ENCODE measurements at regions not wholly inside any gene's neighbourhood (a gene's known extent, or its start where the extent isn't known, plus 50 kb on each side); places are given as distances from the start of the nearest gene placed in this dataset.
"Not testable (repeated sequence)": the region's sequence is repeated elsewhere in the genome, so short reads cannot be mapped to it uniquely, and the experiment has no call there.

DNA sequence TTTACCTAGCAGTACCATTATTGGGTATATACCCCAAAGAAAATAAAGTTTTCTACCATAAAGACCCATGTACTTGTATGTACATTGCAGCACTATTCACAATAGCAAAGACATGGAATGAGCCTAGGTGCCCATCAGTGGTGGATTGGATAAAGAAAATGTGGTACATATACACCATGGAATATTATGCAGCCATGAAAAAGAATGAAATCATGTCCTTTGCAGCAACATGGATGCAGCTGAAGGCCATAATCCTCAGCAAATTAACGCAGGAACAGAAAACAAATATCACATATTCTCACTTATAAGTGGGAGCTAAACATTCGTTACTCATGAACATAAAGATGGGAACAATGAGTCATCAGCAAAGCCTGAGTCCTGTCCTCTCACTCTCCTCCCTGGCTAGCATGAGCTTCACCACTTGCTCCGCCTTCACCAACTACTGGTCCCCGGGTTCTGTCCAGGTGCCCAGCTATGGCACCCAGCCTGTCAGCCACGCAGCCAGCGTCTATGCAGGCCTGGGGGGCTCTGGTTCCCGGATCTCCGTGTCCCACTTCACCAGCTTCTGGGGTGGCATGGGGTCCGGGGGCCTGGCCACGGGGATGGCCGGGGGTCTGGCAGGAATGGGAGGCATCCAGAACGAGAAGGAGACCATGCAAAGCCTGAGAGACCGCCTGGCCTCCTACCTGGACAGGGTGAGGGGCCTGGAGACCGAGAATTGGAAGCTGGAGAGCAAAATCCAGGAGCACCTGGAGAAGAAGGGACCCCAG, 562.1 kb downstream of the ZNF674 start:
- DNase-seq (ENCODE audit: low read depth), result not testable (repeated sequence)

DNA sequence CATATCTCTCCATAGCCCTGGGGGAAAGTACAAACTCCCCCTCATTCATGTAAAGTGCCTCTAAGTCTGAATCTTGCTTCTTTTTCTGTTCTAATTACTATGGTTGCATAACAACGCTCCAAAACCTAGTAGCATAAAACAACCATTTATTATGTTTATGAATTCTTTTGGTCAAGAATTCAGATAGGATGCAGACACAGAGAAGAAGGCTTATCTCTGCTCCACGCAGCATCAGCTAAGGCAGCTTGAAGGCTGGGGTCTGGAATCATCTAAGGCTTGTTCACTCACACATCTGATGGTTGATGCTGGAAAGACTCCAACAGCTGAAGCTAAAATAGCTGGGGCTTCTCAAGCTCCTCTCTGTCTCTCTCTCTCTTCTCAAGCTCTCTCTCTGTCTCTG, 564.5 kb downstream of the ZNF674 start:
- no peak for DNase-seq (ENCODE audit: low read depth)

DNA sequence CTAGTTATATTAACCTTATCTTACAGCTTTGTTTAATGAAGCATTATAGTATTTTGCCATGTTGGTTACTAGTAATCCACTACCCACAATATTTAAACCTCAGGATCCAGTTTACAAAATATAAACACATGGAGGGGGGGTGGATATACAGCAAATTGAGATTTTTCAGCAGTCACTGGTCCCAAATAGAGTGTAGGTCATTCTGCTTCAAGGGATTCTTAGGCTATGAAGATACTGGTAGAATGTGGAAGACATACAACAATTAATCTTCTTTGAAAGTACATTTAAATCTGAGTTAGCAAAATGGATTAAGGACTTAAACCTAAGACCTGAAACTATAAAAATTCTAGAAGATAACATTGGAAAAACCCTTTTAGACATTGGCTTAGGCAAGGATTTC, 569.6 kb downstream of the ZNF674 start:
- no peak for DNase-seq (ENCODE audit: low read depth)

DNA sequence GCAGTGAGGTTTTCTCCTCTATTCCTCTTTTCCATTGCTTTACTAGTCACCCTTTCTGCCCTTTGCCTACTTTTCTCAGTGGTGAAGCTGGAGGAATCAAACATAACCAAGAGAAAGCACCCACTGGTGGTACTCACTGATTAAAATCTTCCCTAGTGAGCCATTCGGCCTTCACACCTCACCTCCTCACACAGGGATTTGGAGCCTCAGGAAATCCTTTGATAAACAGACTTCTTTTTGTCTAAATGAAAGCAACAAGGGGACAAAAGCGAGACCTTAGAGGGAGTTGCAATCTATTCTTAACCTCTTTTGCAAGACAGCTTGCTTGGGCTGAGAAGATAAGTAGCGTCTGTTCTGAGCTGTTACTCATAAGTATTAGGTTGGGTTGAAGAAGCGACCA, 572.6 kb downstream of the ZNF674 start:
- DNase-seq (ENCODE audit: low read depth), result no peak

DNA sequence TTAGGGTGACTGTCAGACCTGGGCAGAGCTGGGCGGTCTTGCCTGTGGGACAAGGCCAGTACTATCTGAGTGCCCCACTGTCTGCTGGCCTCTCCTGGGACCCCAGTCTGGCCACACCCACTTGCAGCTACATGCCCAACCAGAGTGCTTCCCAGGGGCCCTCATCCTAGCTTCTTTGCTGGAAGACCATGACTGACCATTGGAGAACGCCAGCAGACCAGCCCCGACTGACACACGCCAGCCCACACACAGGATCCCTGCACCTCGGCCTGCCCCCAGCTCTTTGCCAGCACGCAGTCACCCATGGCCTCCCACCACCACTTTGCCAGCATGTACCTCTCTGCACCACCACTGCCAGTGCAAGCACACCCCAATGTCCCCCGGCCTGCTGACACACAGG, 585.7 kb downstream of the ZNF674 start:
- no peak for DNase-seq (ENCODE audit: low read depth)

DNA sequence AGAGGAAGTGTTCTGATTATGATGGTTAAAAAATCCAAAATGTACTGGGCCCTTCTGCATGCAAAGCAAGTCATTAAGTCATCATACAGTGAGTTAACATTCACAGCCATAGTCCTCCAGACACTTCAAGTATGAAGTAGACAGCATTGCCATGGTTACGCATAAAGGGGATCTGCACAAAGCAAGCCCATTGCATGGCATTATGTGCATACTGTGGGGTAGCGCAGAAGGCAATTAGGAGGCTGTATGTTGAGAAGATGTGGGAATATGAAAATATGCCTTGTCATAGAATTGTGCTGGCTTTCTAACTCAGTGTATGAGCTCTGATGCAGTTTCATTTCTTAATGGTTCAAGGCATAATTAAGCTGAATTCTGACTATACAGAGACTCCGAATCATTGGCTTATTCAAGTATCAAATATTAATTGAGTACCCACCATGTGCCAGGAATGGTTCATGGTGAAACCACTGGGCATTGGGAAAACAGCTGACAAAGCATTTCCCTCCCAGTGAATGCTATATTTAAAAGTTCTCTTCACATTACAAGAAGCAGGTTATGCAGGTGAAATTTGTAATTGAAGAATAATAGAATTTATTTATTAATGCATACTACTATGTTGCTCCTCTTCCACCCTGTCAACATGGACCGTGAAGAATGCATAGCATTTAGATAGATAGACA, 588.9 kb downstream of the ZNF674 start:
- no peak for DNase-seq (ENCODE audit: low read depth)

DNA sequence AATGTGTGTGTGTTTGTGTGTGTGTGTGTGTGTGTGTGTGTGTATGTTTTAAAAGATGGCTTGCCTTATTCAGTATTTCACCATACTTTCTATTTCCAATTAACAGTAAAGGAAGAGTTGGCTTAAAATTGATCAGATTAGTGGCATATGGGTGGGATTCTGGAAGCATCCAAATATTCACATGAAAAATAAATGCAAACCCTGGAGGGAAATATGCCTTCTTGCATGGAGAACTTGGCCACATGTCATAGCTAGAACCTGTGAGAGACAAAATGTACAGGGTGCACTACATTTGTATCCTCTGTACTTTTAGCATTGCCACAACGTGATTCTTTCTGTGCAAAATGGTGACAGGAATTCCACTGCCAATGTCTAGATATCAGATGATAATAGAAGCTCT, 589.6 kb downstream of the ZNF674 start:
- DNase-seq (ENCODE audit: low read depth), result no peak

DNA sequence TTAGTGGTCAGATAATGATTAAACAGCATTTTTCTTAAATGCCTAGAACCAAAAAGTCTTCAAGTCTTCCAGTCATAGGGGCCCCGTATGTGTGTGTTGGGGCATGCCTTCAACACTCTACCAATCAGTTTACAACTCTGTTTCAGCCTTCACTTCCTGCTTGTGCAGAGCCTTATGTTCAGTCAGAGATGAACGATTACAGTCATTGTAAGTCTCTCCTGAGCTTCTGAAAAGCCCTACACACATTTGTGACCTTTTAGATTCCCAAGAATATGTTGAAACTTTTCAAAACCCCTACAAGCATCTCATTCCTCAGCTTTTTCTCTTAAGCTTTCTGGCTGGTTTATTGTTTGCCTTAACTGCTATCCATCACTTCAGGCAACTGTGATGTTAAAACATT, 591.2 kb downstream of the ZNF674 start:
- no peak for DNase-seq (ENCODE audit: low read depth)

DNA sequence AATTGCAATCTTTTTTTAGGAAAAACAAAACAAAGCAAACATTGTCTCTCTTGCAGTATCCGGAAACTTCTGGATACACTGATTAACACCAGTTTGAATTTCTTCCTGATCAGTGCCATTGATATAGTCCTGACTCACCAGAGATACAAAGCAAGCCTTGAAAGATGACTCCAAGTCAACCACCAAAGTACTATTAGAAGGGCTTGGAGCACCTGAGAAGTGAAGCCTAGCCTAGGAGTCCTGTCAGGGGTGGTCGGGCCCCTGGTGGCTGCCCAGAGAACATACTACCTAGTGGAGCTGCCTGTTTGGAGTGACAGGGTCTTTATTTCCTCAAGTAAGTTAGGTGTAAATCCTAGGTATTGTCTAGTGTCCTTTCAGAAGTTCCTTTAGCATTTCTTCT, 593.2 kb downstream of the ZNF674 start:
- no peak for DNase-seq (ENCODE audit: low read depth)

DNA sequence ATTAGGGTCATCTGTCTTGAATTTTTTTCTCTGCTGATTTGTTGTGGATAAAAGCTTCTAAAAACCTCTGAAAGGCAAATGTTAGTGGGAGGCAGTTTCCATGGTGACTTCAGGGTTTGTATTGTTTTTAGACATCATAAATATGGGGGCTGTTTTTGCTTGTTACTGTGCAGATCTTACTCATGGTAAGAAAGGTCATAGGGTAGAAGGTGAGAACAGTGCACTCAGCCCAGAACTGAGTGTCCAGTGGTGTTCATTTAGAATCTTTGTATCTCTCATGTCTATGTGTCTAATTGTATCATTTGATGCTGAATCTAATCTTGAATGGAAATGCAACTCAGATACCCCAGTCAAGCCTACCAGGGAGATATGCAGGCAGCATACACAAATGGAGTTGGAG, 609.8 kb downstream of the ZNF674 start:
- DNase-seq (ENCODE audit: low read depth), result no peak

DNA sequence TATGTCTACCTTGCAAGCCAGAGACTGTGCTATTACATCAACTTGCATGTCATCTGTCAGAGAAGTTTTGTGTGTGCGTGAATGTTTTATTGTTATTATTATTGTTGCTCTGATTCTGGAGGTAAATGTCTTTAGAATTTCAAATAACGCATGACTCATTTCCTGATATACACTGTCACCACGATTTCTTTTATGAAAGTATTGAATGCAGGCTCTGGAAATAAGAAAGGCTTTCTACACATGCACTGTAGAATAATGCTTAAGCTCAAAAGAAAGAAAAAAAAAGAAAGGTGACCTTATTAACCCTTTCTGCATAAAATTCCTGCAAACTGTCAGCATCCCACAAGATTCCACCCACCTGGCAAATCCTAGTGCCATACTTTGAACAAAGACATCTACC, 632.9 kb downstream of the ZNF674 start:
- DNase-seq (ENCODE audit: low read depth), result no peak

DNA sequence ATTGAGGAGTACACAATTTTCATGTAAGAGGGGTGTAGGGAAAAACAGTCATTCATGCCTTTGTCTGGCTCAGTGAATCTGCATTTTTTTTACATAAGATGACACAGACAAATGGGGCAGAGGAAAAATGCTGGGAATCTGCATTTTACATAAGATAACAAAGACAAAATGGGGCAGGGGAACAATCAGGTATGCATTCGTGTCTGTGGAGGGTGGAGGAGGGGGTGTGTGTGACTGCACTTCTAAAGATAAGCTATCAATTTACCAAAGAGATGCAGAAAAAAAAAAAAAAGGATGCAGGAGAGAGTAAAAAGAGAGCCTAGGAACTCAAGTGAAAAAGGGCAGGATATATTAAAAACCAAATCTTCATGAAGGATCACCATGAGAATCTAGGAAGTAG, 637.4 kb downstream of the ZNF674 start:
- no peak for DNase-seq (ENCODE audit: low read depth)

DNA sequence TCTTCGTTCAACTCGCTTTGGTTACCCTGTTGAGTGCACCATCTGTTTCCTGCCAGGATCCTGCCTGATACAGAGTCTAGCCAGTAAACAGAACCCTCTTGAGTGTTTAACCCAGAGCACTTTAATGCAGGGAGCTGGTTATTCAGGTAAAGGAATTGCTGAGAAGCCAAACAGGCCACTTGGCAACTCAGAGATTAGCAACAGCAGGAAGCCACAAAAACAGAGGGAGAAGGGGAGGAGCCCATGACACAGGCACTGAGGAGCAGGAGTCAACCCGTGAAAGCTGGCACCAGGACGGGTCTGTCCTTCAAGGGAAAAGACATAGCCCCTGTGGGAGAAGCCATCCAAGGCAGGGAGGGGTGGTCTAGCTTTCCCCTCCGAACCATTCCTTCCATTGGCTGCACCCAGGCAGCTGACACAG, 641.4 kb downstream of the ZNF674 start:
- no peak for DNase-seq (ENCODE audit: low read depth)

DNA sequence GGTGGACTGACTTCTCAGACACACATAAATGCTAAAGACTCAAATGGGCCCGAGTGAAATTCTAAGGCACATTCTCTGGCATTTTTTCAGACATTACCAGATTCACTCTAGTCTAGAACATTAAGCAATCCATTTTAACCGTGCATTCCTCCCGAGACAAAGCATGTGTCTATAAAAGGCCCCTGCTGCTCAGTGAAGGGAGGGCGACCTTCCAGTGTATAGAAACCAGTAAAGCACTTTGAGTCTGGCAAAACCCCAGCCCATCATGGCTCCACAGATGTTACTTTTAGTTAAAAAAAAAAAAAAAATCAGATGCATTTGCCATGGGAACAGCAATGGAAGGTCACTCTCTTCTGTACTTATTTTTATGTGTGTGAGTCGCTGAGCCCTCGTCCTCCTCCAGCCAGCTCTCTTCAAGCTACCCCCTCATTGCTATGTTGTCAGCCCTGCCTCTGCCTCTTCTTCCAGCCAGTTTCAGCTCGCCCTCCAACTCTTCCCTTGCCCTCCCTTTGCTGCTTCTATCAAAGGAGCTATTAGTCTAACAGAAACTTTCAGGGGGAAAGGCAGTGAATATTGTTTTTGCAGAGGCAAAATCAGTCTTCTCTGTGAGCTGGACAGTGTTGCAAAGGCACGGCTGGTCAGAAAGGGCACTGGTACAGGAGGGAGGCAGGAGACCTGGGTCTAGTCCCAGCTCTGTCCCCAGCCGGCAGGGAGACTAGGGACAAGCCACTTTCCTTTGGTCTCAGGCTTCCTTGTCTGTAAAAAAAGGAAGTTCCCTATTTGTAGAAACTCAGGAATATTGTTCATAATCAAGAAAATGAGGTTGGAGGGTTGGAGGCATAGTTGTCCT, 644.2 kb downstream of the ZNF674 start:
- peak; percentile 11 for DNase-seq (ENCODE audit: low read depth)

DNA sequence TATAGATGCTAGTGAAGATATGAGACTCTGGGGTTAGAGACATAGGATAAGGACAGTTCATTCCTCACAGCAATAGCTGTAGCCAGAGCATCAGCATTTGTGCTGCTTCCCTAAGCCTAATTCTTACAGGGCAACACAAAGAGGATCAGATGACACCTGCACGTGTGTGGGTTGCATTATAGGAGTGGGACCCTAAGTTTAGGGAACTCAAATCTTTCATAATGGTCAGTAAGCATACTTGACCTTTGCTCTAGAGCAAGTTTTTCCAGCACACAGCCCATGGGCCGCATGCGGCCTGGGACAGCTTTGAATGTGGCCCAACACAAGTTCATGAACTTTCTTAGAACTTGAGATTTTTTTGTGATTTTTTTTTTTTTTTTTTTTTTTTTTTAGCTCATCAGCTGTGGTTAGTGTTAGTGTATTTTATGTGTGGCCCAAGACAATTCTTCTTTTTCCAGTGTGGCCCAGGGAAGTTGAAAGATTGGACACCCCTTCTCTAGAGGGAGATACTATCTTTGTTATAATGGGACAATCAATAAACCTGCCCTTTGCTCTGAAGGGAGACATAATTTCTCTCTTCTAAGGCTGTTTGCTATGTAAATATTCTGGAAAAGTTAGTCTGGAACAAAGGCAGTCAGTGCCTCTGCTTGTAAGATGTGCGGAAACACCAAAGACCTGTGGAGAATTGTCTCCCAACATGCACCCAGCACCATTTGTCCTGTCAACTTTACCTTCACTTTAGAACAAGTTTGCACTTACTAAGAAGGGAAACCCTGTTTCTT, 650.2 kb downstream of the ZNF674 start:
- DNase-seq (ENCODE audit: low read depth), result no peak

DNA sequence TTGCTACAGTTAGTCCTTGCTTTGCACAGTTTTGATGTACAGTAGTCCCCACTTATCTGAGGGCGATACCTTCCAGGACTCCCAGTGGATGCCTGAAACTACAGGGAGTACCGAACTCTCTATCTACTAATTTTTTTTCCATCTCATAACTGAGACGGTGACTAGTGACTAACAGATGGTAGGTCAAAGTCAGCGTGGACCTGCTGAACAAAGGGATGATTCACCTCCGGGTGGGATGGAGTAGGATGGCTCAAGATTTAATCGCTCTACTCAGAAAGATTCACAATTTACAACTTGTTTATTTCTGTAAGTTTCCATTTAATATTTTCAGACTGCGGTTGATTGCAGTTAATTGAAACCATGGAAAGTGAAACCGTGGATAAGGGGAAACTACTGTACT, 655.8 kb downstream of the ZNF674 start:
- DNase-seq (ENCODE audit: low read depth), result peak; percentile 22

DNA sequence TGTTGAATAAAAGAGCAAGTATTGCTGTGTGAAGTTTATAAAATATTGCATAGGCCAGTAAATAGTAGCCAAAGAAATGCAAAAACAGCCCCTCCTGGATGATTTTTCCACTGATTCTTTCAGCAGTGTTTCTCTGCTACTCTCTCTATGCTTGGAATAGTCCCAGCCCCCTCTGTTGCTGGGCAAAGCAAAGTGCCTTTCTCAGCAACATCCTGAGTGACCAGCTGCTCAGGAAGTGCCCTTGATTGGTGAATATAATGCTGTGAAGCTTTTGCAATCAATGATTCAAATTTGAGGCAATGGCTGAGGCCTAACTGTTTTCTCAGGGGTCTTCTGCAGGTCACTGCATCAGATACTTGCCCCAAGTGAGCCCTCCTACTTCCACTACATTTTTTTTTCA, 656.7 kb downstream of the ZNF674 start:
- DNase-seq (ENCODE audit: low read depth), result no peak

DNA sequence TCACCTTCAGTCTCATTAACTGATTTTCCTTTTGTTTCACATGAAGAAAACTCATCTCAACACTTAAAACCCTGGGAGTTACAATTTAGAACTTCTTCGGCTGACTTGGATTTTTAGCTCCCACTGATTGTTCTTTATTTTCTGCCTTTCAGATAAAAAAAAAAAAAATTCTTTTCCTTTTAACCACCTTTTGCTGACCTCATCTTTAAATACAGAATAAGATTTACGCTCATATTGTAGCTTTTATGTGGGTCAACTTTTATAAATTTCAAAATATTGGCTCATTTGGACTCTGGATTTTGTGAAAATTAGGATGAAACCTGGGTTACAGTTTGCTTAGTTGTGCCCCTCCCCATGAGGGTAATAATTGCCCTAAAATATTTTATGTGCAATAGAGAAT, 659.3 kb downstream of the ZNF674 start:
- no peak for DNase-seq (ENCODE audit: low read depth)

DNA sequence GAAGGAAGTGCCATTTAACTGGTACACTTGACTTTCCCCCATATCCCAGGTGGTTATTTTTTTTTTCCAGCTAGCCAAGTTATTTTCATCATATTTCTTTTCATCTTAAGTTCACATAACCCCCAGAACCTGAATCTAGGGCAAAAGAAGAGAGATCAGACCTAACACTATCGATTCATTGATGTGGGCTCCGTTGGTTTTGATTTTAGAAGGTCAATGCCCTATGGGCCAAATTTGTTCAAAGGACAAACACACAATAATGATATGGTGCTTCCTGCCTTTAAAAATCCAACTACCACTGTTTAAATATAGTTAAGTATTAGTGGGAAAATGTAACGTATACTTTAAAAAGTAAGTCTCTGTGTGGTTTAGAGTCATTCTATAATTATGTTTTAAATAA, 665.7 kb downstream of the ZNF674 start:
- no peak for DNase-seq (ENCODE audit: low read depth)

DNA sequence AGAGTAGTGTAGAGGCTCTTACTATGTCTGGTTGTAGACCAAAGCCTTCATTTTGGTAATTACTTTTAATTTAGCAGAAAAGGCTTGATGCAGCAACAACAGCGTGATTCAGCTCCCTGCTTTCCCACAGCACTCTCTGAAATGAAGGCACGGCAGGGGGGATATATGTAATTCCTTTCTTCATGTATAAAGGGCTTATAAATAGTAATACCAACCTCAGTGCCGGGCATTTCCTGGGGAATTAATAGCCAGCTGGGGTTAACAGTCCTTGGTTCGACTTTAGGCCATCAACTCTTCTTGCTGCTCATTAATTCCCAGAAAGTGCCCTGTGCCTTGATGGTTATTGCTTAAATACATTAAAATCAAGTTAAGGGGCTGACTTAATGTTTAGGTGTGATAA, 669.0 kb downstream of the ZNF674 start:
- DNase-seq (ENCODE audit: low read depth), result no peak

DNA sequence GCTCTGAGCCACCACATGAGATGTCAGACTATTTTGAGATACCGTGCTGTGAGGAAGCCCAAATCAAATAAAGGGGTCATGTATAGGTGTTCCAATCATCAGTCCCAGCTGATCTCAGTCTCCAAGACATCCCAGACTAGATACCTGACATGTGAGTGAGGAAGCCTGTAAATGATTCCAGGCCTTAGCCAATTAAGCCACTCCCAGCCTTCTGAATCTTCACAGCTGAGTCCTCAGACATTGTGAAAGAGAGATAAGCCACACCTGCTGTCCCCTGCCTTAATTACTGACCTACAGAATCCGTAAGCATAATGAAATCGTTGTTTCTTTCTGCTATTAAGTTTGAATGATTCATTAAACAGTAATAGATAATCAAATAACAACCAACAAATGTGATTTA, 671.4 kb downstream of the ZNF674 start:
- DNase-seq (ENCODE audit: low read depth), result no peak

DNA sequence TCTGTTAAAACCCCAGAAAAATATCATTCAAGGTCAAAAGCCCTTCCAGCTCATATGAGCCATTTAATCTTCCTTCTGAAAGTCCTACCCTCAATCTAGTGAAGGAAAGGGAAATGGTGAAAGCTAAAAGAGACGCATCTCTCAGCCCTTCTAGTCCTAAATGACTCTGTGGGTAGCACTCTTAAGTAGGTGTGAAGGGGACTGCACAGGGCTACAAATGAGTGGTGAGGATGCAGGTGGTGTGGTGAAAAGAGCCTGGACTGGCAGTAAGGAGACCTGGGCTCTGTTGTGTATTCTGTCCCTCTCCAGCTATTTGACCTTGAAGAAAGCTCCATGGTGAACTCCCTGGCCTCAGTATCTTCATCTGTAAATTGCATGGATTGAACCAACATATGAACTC, 671.8 kb upstream of the DIPK2B start:
- no peak for DNase-seq (ENCODE audit: low read depth)
